Endodermal cell (in vitro differentiated cells): ENCODE measurements at regions not wholly inside any gene's neighbourhood (a gene's known extent, or its start where the extent isn't known, plus 50 kb on each side); places are given as distances from the start of the nearest gene placed in this dataset.

Experiments
- DNase-seq: peaks from one replicate; pipeline ENCODE4 v3.0.0-alpha.2; 2017
- H3K27ac ChIP-seq: 2 replicates; pipeline ENCODE4 v1.5.1; 2013; ENCODE audit warnings: mild to moderate bottlenecking, low read depth, low read length, moderate library complexity
- H3K27me3 ChIP-seq: 2 replicates; pipeline ENCODE4 v1.6.1; 2013; ENCODE audit warnings: mild to moderate bottlenecking, low read length, moderate library complexity; ENCODE audit not compliant: insufficient read depth, control insufficient read depth, poor library complexity, severe bottlenecking
- H3K36me3 ChIP-seq: 2 replicates; pipeline ENCODE4 v1.7.0; 2013; ENCODE audit warnings: mild to moderate bottlenecking, low read length, moderate library complexity; ENCODE audit not compliant: control insufficient read depth, insufficient read depth
- H3K4me1 ChIP-seq: one replicate; pipeline ENCODE4 v1.7.0; 2013; ENCODE audit warnings: low read length; ENCODE audit not compliant: control insufficient read depth, insufficient read depth
- H3K4me3 ChIP-seq: 2 replicates; pipeline ENCODE4 v1.5.1; 2013; ENCODE audit warnings: mild to moderate bottlenecking, low read length, moderate library complexity
- H3K9ac ChIP-seq: 2 replicates; pipeline ENCODE4 v1.6.1; 2013; ENCODE audit warnings: mild to moderate bottlenecking, low read length, moderate library complexity; ENCODE audit not compliant: poor library complexity, severe bottlenecking; ENCODE audit errors: extremely low read depth
- H3K9me3 ChIP-seq: 2 replicates; pipeline ENCODE4 v1.6.1; 2013; ENCODE audit warnings: mild to moderate bottlenecking, low read length, moderate library complexity; ENCODE audit not compliant: control insufficient read depth
- H3K27ac Mint-ChIP-seq: 2 replicates; pipeline ENCODE4 v1.8.0; 2020; ENCODE audit warnings: mixed read lengths
- H3K27me3 Mint-ChIP-seq: 2 replicates; pipeline ENCODE4 v1.8.0; 2021; ENCODE audit warnings: mild to moderate bottlenecking, mixed read lengths; ENCODE audit not compliant: insufficient read depth
- H3K36me3 Mint-ChIP-seq: 2 replicates; pipeline ENCODE4 v1.8.0; 2020; ENCODE audit warnings: low read depth, mixed read lengths
- H3K4me1 Mint-ChIP-seq: 2 replicates; pipeline ENCODE4 v1.8.0; 2020; ENCODE audit warnings: mixed read lengths
- H3K4me3 Mint-ChIP-seq: 2 replicates; pipeline ENCODE4 v1.8.0; 2020; ENCODE audit warnings: mild to moderate bottlenecking, moderate library complexity, mixed read lengths
- H3K9me3 Mint-ChIP-seq: 2 replicates; pipeline ENCODE4 v1.8.0; 2020; ENCODE audit warnings: mild to moderate bottlenecking, mixed read lengths
- CTCF ChIP-seq: fragments of 200-600 bp; sonication (generic); conservative IDR thresholded peaks from 2 replicates; pipeline ENCODE4 v1.5.0; 2021; ENCODE audit warnings: antibody characterized with exemption, mild to moderate bottlenecking
- WGBS, 2 experiments: methylation state at CpG; one replicate each; pipeline versions ENCODE4 v1.1.5 to v1.1.7; 2013; ENCODE audit warnings: missing lambda C conversion rate in 2 of 2, mixed read lengths in 1 of 2; ENCODE audit not compliant: insufficient coverage in 1 of 2, insufficient read length in 1 of 2; 5-methylcytosine and 5-hydroxymethylcytosine counted together

GRCh38 chr10:45179691-45180090 is 135.7 kb downstream of the OR13A1 start:
- Mint-ChIP-seq H3K4me3 (no peak overlapping the region), H3K27me3 (no peaks in the 10 kb centered on the region), H3K27ac (no peak overlapping the region), H3K4me1 (no peaks in the 10 kb centered on the region), H3K9me3 (no peaks in the 10 kb centered on the region), H3K36me3 (no peaks in the 10 kb centered on the region)
- H3K27me3 ChIP-seq: no peaks in the 10 kb centered on the region
- no peak overlapping the region for H3K4me3 ChIP-seq
- H3K36me3 ChIP-seq: no peaks in the 10 kb centered on the region
- H3K9me3 ChIP-seq: no peaks in the 10 kb centered on the region
- no peak overlapping the region for H3K27ac ChIP-seq
- 90 to 93% methylated on average over 12 to 13 of the region's 13 CpGs for WGBS, 2 experiments
- no peaks in the 10 kb centered on the region for H3K4me1 ChIP-seq
- DNase-seq: no peak
- TF ChIP-seq CTCF: no peak
- H3K9ac ChIP-seq: no peak overlapping the region

- Histone ChIP-seq H3K9ac (no peak overlapping the region), H3K9me3 (no peaks in the 10 kb centered on the region), H3K27me3 (no peaks in the 10 kb centered on the region), H3K36me3 (no peaks in the 10 kb centered on the region), H3K4me3 (no peak overlapping the region), H3K4me1 (no peaks in the 10 kb centered on the region), H3K27ac (no peak overlapping the region)
- Mint-ChIP-seq H3K4me3 (no peak overlapping the region), H3K27me3 (no peaks in the 10 kb centered on the region), H3K9me3 (no peaks in the 10 kb centered on the region), H3K4me1 (no peaks in the 10 kb centered on the region), H3K27ac (no peak overlapping the region), H3K36me3 (no peaks in the 10 kb centered on the region)
- TF ChIP-seq CTCF: no peak
- WGBS, 2 experiments: 87 to 89% methylated on average over 2 to 14 of the region's 14 CpGs
- no peak for DNase-seq
Observed at GRCh38 chr10:45180507-45180906, 134.9 kb downstream of the OR13A1 start.

- Histone ChIP-seq H3K9ac (no peak overlapping the region), H3K36me3 (no peaks in the 10 kb centered on the region), H3K4me1 (no peaks in the 10 kb centered on the region), H3K9me3 (no peaks in the 10 kb centered on the region), H3K4me3 (no peak overlapping the region), H3K27me3 (no peaks in the 10 kb centered on the region), H3K27ac (no peak overlapping the region)
- 87 to 89% methylated on average over 12 to 19 of the region's 19 CpGs for WGBS, 2 experiments
- no peak for TF ChIP-seq CTCF
- Mint-ChIP-seq H3K9me3 (no peaks in the 10 kb centered on the region), H3K27ac (no peak overlapping the region), H3K4me1 (peaks cover 4% of the 10 kb centered on the region), H3K36me3 (no peaks in the 10 kb centered on the region), H3K27me3 (no peaks in the 10 kb centered on the region), H3K4me3 (no peak overlapping the region)
- DNase-seq: no peak
Observed at GRCh38 chr10:45180946-45181875, 134.2 kb downstream of the OR13A1 start.
